Keratinocyte (primary cell): ENCODE measurements at regions not wholly inside any gene's neighbourhood (a gene's known extent, or its start where the extent isn't known, plus 50 kb on each side); places are given as distances from the start of the nearest gene placed in this dataset.
"Not testable (repeated sequence)": the region's sequence is repeated elsewhere in the genome, so short reads cannot be mapped to it uniquely, and the experiment has no call there.

ENCODE experiments used
- DNase-seq: peaks from one replicate; pipeline ENCODE4 v3.0.0-alpha.2; 2011; ENCODE audit warnings: low read depth, missing footprints, low spot score
- FAIRE-seq: peaks from 2 replicates; lab custom pipeline; 2011; peaks lifted over from hg19 to GRCh38; lab: Jason Lieb, UNC
- H2AFZ ChIP-seq: 2 replicates; pipeline ENCODE4 v1.6.0; 2012; ENCODE audit warnings: low read length, control low read depth, inconsistent platforms; ENCODE audit not compliant: control insufficient read depth
- H3K27ac ChIP-seq: 2 replicates; pipeline ENCODE4 v1.5.1; 2011; ENCODE audit warnings: low read length; ENCODE audit not compliant: control insufficient read depth, insufficient read depth
- H3K27me3 ChIP-seq: 3 replicates; pipeline ENCODE4 v1.6.0; 2011; ENCODE audit warnings: low read length; ENCODE audit not compliant: control insufficient read depth, insufficient read depth; ENCODE audit errors: extremely low read depth
- H3K36me3 ChIP-seq, 2 experiments: 2 replicates in 1 of 2; 3 replicates in 1 of 2; pipeline ENCODE4 v1.5.1; 2011; ENCODE audit warnings: low read length in 2 of 2, mild to moderate bottlenecking in 1 of 2; ENCODE audit not compliant: control insufficient read depth in 2 of 2, insufficient read depth in 2 of 2; ENCODE audit errors: extremely low read depth in 1 of 2
- H3K4me1 ChIP-seq: 3 replicates; pipeline ENCODE4 v1.5.1; 2011; ENCODE audit warnings: low read length; ENCODE audit not compliant: control insufficient read depth, insufficient read depth; ENCODE audit errors: extremely low read depth
- H3K4me2 ChIP-seq: 3 replicates; pipeline ENCODE4 v1.6.0; 2011; ENCODE audit warnings: low read depth, low read length; ENCODE audit not compliant: control insufficient read depth, insufficient read depth; ENCODE audit errors: extremely low read depth
- H3K4me3 ChIP-seq, 3 experiments: fragments of 200-600 bp in 1 of 3; sonication (generic) in 1 of 3; 2 replicates in 2 of 3; 3 replicates in 1 of 3; pipeline ENCODE4 v1.5.1; 2011 to 2016; ENCODE audit warnings: low read length in 3 of 3, mild to moderate bottlenecking in 3 of 3, control low read depth in 2 of 3, inconsistent platforms in 1 of 3, low read depth in 1 of 3, mixed read lengths in 1 of 3, mixed run types in 1 of 3, moderate library complexity in 1 of 3; ENCODE audit not compliant: control insufficient read depth in 2 of 3, insufficient read depth in 2 of 3; ENCODE audit errors: extremely low read depth in 1 of 3
- H3K79me2 ChIP-seq: 2 replicates; pipeline ENCODE4 v1.6.0; 2012; ENCODE audit warnings: low read length; ENCODE audit not compliant: control insufficient read depth, insufficient read depth
- H3K9ac ChIP-seq: 3 replicates; pipeline ENCODE4 v1.6.0; 2011; ENCODE audit warnings: low read length; ENCODE audit not compliant: control insufficient read depth, insufficient read depth; ENCODE audit errors: extremely low read depth
- H3K9me1 ChIP-seq: 3 replicates; pipeline ENCODE4 v1.6.0; 2011; ENCODE audit warnings: low read length; ENCODE audit not compliant: control insufficient read depth, insufficient read depth; ENCODE audit errors: extremely low read depth
- H3K9me3 ChIP-seq: 2 replicates; pipeline ENCODE4 v1.5.1; 2012; ENCODE audit warnings: low read depth, low read length; ENCODE audit not compliant: control insufficient read depth
- H4K20me1 ChIP-seq: 3 replicates; pipeline ENCODE4 v1.6.0; 2011; ENCODE audit warnings: low read length; ENCODE audit not compliant: control insufficient read depth, insufficient read depth; ENCODE audit errors: extremely low read depth
- dilution Hi-C: fragments of 300-500 bp; cut with MboI; formaldehyde crosslinking; loops from one replicate; pipeline ENCODE4 v1.7.0; 2020; ENCODE audit warnings: low sequenced_read_pairs; ENCODE audit not compliant: extremely low pct_ligation_motif_present

DNA sequence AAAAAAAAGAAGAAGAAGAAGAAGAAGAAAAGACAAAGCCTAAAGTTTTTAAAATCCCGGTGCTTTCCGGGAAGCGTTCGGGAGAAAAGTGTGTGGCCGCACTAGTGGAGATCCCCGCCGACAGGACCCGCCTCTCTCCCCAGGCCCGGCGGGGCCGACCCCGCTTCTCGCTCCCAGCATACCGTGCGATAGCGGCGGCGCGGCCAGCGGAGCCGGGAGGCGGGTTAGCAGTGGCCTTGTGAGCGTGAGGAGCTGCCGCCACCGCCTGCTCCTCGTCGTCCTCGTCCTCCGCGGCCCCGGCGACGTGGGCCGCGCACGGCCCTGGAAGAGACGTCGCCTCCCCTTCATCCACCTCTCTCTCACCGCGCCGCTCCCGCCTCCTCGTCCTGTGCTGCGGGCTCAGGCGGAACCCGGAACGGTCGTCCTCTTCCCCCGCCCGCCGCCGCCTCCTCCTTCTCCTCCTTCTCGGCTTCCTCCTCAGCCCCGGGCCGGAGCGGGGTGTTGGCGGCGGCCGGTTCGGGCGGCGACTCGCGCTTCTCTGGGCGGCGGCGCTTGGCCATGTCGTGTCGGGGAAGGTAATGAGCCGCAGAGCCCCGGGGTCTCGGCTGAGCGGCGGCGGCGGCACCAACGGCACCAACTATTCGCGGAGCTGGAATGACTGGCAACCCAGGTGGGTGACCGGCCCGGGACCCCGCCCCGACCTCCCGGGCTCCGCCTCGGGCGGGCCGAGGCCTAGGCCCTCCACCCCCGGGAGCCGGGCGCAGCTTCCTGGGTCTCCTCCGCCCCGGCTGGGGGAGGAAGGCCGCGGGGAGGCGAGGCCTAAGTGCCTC is 62.6 kb upstream of the CDR2 start:
- Histone ChIP-seq H3K27ac (peak overlapping the region; percentile 76), H3K4me2 (peak overlapping the region; percentile 37), H3K4me3 (peak overlapping the region; percentile 70 to 76 (median 75)), H2AFZ (peak overlapping the region; percentile 74), H3K9ac (peak overlapping the region; percentile 85)
- H3K4me1 ChIP-seq, dilution Hi-C loops, H3K27me3 ChIP-seq, H4K20me1 ChIP-seq, H3K9me1 ChIP-seq, DNase-seq, H3K36me3 ChIP-seq, H3K9me3 ChIP-seq, FAIRE-seq, H3K79me2 ChIP-seq: not testable (repeated sequence)

DNA sequence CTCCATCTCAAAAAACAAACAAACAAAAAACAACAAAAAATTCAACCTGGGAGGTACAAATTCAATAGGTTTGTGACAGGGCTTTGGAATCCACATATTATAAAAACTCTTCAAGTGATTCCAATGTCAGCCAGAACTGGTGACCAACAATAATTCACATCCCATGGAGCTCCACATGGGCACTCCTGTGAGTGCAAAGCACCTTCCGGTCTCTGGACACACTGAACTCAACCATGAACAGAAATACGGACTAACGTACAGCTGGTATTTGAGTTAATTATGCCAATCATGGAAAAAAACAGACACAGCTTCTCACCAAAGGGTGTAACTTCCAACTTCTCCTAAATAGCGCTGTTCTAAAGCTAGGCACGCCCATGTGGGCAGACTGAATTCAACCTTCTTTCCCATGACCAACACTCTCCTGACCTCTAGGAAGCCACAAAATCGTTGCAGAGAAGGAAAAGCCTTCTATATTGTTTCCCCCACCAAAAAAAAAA is 62.0 kb upstream of the CDR2 start:
- H2AFZ ChIP-seq, dilution Hi-C loops, FAIRE-seq: not testable (repeated sequence)

GRCh38 chr16:22431314-22431713 is 56.9 kb upstream of the CDR2 start:
- dilution Hi-C loops, H3K27me3 ChIP-seq, H2AFZ ChIP-seq, H3K4me3 ChIP-seq, H4K20me1 ChIP-seq, H3K9me3 ChIP-seq, H3K79me2 ChIP-seq, DNase-seq, H3K4me2 ChIP-seq, H3K4me1 ChIP-seq, H3K9me1 ChIP-seq, H3K27ac ChIP-seq, FAIRE-seq, H3K9ac ChIP-seq: not testable (repeated sequence)
- peaks cover 5 to 11% of the 10 kb centered on the region in 2 experiments for H3K36me3 ChIP-seq

More for the DNA sequence above, 62.0 kb upstream of the CDR2 start:
- not testable (repeated sequence) for H4K20me1 ChIP-seq, H3K27me3 ChIP-seq, H3K9me3 ChIP-seq, DNase-seq, H3K79me2 ChIP-seq, H3K4me1 ChIP-seq, H3K36me3 ChIP-seq, H3K9me1 ChIP-seq
- Histone ChIP-seq H3K9ac (peak overlapping the region; percentile 85), H3K4me3 (peak overlapping the region; percentile 70 to 76 (median 75)), H3K27ac (peak overlapping the region; percentile 76), H3K4me2 (peak overlapping the region; percentile 37)
